ENCODE measurements at regions not wholly inside any gene's neighbourhood (a gene's known extent, or its start where the extent isn't known, plus 50 kb on each side); places are given as distances from the start of the nearest gene placed in this dataset.

DNA sequence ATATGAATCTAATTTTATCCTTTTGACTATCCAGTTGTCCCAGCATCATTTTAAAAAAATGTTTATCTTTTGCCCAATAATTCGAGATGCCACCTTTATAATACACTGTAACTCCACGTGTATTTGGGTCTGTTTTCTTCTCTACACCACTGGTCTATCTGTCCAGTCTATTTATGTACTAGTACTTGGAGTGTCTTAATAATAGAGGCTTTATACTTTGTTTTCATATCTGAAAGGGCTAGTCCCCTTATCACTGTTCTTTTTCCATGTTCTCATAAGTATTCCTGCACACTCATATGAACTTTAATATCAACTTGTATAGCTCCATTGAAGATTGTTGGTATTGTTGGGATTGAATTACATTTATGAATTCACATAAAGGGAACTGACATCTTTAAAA lies 101.1 kb upstream of the RMP24 start:
- TF ChIP-seq CTCF (IDR thresholded peaks at IDR 0.05) (no peak), POLR2A (IDR thresholded peaks at IDR 0.05) (no peak)

Data from vagina (tissue), 2 donors.